PFSK-1 (cell line): ENCODE measurements at regions not wholly inside any gene's neighbourhood (a gene's known extent, or its start where the extent isn't known, plus 50 kb on each side); places are given as distances from the start of the nearest gene placed in this dataset.

Source experiments
- FOXP2 ChIP-seq: optimal IDR thresholded peaks from 2 replicates; pipeline ENCODE3; 2011; ENCODE audit warnings: borderline replicate concordance, control low read depth, inconsistent platforms; ENCODE audit not compliant: insufficient read depth; ENCODE audit errors: extremely low read length, extremely low read depth
- POLR2AphosphoS5 ChIP-seq: IDR thresholded peaks from 2 replicates; pipeline ENCODE4 v1.6.1; 2012; ENCODE audit warnings: low read depth, mild to moderate bottlenecking, control low read depth, low read length, moderate library complexity
- REST ChIP-seq, 2 experiments: IDR thresholded peaks; 2 replicates each; pipeline versions ENCODE4 v1.6.1 to v1.8.0; 2011 to 2012; ENCODE audit warnings: low read depth in 2 of 2, low read length in 2 of 2, control low read depth in 1 of 2, inconsistent platforms in 1 of 2, mild to moderate bottlenecking in 1 of 2, moderate library complexity in 1 of 2; ENCODE audit not compliant: insufficient read depth in 1 of 2

GRCh38 chr13:89903115-89903514 is 1444.4 kb upstream of the MIR17HG start:
- TF ChIP-seq REST (IDR thresholded peaks at IDR 0.05; ENCODE audit: insufficient read depth in 1 of 2, low read depth in 2 of 2, low read length in 2 of 2) (no peak), POLR2AphosphoS5 (no peak), FOXP2 (no peak)
